Esophagus muscularis mucosa (tissue), 4 donors: ENCODE measurements at regions not wholly inside any gene's neighbourhood (a gene's known extent, or its start where the extent isn't known, plus 50 kb on each side); places are given as distances from the start of the nearest gene placed in this dataset.

ENCODE experiments used
- DNase-seq: peaks from one replicate; pipeline ENCODE4 v3.0.0-alpha.2; 2017; ENCODE audit errors: extremely low spot score
- H3K27ac ChIP-seq, 4 donors: fragments of 200-600 bp; sonication (generic); replicated peaks in 1 of 4; 1 replicate in 3 of 4; 2 replicates in 1 of 4; pipeline ENCODE4 v1.5.1; 2016 to 2019; ENCODE audit warnings: mild to moderate bottlenecking in 1 of 4
- H3K27me3 ChIP-seq, 4 donors: fragments of 200-600 bp; sonication (generic); one replicate each; pipeline versions ENCODE4 v1.5.1 to v1.6.0; 2016 to 2019
- H3K36me3 ChIP-seq, 4 donors: fragments of 200-600 bp; sonication (generic); one replicate each; pipeline ENCODE4 v1.5.1; 2016 to 2019
- H3K4me1 ChIP-seq, 4 donors: fragments of 200-600 bp; sonication (generic); one replicate each; pipeline ENCODE4 v1.5.1; 2016 to 2019
- H3K4me3 ChIP-seq, 4 donors: fragments of 200-600 bp; sonication (generic); 1 replicate in 2 of 4; 2 replicates in 2 of 4; pipeline ENCODE4 v1.5.1; 2016 to 2019; ENCODE audit warnings: mild to moderate bottlenecking in 4 of 4, moderate library complexity in 1 of 4
- H3K9me3 ChIP-seq, 4 donors: fragments of 200-600 bp; sonication (generic); 1 replicate in 3 of 4; 2 replicates in 1 of 4; pipeline ENCODE4 v1.5.1; 2016 to 2019
- EP300 ChIP-seq: sonication (generic); formaldehyde crosslinking; IDR thresholded peaks from one replicate; pipeline ENCODE4 v1.6.1; 2017; ENCODE audit warnings: antibody characterized with exemption
- POLR2A ChIP-seq: fragments of 450-650 bp; IDR thresholded peaks from one replicate; pipeline ENCODE4 v1.6.1; 2017; ENCODE audit warnings: antibody characterized with exemption, moderate library complexity, mild to moderate bottlenecking, low read depth
- POLR2AphosphoS5 ChIP-seq, 2 donors: sonication (generic); formaldehyde crosslinking; IDR thresholded peaks; one replicate each; pipeline ENCODE4 v1.6.1; 2017; ENCODE audit warnings: antibody characterized with exemption in 2 of 2
- WGBS: methylation state at CpG from one replicate; pipeline ENCODE4 v1.1.5; 2018; 5-methylcytosine and 5-hydroxymethylcytosine counted together
- intact Hi-C: fragments of 100-400 bp; cut with DNase I; formaldehyde crosslinking; loops from one replicate; pipeline ENCODE4 v1.15.1; 2023
- TF ChIP-seq, protein P1 (sequence below), 3 experiments: fragments of 200-600 bp in 2 of 3; fragments of 450-650 bp in 1 of 3; sonication (generic) in 2 of 3; IDR thresholded peaks; one replicate each; pipeline ENCODE4 v1.5.1; 2017 to 2019; ENCODE audit warnings: antibody characterized with exemption in 3 of 3, mild to moderate bottlenecking in 2 of 3, moderate library complexity in 1 of 3

GRCh38 chr14:34069854-34070582, 119.1 kb upstream of the EGLN3 start:
- Histone ChIP-seq H3K9me3 (peaks cover 0 to 4% (median 0%) of the 10 kb centered on the region in 4 donors), H3K4me1 (peaks cover 0 to 7% (median 5%) of the 10 kb centered on the region in 4 donors), H3K27me3 (no peaks in the 10 kb centered on the region), H3K4me3 (no peak overlapping the region), H3K36me3 (no peaks in the 10 kb centered on the region), H3K27ac (no peak overlapping the region)
- intact Hi-C loops, result no loop called here
- TF ChIP-seq POLR2AphosphoS5 (IDR thresholded peaks at IDR 0.05) (no peak), EP300 (no peak), POLR2A (no peak)
- TF ChIP-seq, protein P1, sequence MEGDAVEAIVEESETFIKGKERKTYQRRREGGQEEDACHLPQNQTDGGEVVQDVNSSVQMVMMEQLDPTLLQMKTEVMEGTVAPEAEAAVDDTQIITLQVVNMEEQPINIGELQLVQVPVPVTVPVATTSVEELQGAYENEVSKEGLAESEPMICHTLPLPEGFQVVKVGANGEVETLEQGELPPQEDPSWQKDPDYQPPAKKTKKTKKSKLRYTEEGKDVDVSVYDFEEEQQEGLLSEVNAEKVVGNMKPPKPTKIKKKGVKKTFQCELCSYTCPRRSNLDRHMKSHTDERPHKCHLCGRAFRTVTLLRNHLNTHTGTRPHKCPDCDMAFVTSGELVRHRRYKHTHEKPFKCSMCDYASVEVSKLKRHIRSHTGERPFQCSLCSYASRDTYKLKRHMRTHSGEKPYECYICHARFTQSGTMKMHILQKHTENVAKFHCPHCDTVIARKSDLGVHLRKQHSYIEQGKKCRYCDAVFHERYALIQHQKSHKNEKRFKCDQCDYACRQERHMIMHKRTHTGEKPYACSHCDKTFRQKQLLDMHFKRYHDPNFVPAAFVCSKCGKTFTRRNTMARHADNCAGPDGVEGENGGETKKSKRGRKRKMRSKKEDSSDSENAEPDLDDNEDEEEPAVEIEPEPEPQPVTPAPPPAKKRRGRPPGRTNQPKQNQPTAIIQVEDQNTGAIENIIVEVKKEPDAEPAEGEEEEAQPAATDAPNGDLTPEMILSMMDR (IDR thresholded peaks at IDR 0.05), result no peak
- WGBS, result 62% methylated on average over 2 of the region's 3 CpGs
- DNase-seq, result no peak

- Histone ChIP-seq H3K27me3 (no peaks in the 10 kb centered on the region), H3K4me3 (no peak overlapping the region), H3K27ac (peak overlapping the region in 1 of 4 donors; percentile 39), H3K9me3 (peaks cover 0 to 2% (median 0%) of the 10 kb centered on the region in 4 donors), H3K36me3 (no peaks in the 10 kb centered on the region), H3K4me1 (peaks cover 16 to 23% (median 18%) of the 10 kb centered on the region in 4 donors)
- TF ChIP-seq, protein P1 (IDR thresholded peaks at IDR 0.05), result no peak
- no peak for TF ChIP-seq POLR2A
- no peak for TF ChIP-seq POLR2AphosphoS5 (IDR thresholded peaks at IDR 0.05)
- TF ChIP-seq EP300, result no peak
- intact Hi-C loops, result no loop called here
- WGBS, result 72% methylated on average over 3 of the region's 3 CpGs
- DNase-seq, result peak; percentile 77
Observed at GRCh38 chr14:34067587-34067986, 116.7 kb upstream of the EGLN3 start.

GRCh38 chr14:34065690-34066391, 115.0 kb upstream of the EGLN3 start:
- Histone ChIP-seq H3K36me3 (no peaks in the 10 kb centered on the region), H3K27me3 (no peaks in the 10 kb centered on the region), H3K4me1 (peaks cover 18 to 25% (median 19%) of the 10 kb centered on the region in 4 donors), H3K9me3 (no peaks in the 10 kb centered on the region), H3K27ac (no peak overlapping the region), H3K4me3 (no peak overlapping the region)
- intact Hi-C loops, result no loop called here
- DNase-seq, result peak; percentile 62
- WGBS, result 96% methylated on average over 4 of the region's 4 CpGs
- no peak for TF ChIP-seq EP300
- TF ChIP-seq POLR2AphosphoS5 (IDR thresholded peaks at IDR 0.05), result no peak
- no peak for TF ChIP-seq POLR2A
- TF ChIP-seq, protein P1 (IDR thresholded peaks at IDR 0.05), result no peak

DNA sequence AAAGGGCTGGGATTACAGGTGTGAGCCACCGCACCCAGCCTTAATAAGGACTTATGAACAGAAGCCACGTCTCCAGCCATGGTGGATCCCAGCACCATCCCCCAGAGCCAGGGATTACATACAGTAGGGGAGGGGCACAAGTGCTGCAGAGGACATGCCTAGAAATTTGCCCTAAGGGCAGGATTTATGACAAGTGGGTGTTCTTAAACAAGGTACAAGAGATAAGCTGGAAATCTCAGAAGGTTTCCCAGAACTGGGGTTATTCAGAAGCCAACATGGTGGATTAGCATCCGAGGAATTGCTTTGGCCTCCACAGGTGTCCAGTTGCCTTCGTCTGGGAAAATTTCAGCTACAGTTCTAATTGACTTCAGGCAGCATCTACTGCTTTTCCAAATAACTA, 114.4 kb upstream of the EGLN3 start:
- Histone ChIP-seq H3K4me1 (peaks cover 18 to 30% (median 24%) of the 10 kb centered on the region in 4 donors), H3K27me3 (no peaks in the 10 kb centered on the region), H3K9me3 (no peaks in the 10 kb centered on the region), H3K4me3 (no peak overlapping the region), H3K27ac (no peak overlapping the region), H3K36me3 (no peaks in the 10 kb centered on the region)
- TF ChIP-seq, protein P1 (IDR thresholded peaks at IDR 0.05), result no peak
- TF ChIP-seq POLR2A (no peak), EP300 (no peak), POLR2AphosphoS5 (IDR thresholded peaks at IDR 0.05) (no peak)
- peak; percentile 64 for DNase-seq
- WGBS, result 88% methylated on average over 4 of the region's 4 CpGs
- intact Hi-C loops, result no loop called here
